H9 (cell line): ENCODE measurements at regions not wholly inside any gene's neighbourhood (a gene's known extent, or its start where the extent isn't known, plus 50 kb on each side); places are given as distances from the start of the nearest gene placed in this dataset.

Experiments
- DNase-seq: peaks from one replicate; pipeline ENCODE4 v3.0.0-alpha.2; 2017
- H2AFZ ChIP-seq: one replicate; pipeline ENCODE4 v1.6.1; 2013; ENCODE audit warnings: mild to moderate bottlenecking, low read length, control low read depth, moderate library complexity
- H2AK5ac ChIP-seq: 2 replicates; pipeline ENCODE4 v1.6.1; 2013; ENCODE audit warnings: low read length, control low read depth, mixed read lengths; ENCODE audit not compliant: insufficient read length
- H2BK120ac ChIP-seq: one replicate; pipeline ENCODE4 v1.6.1; 2013; ENCODE audit warnings: low read depth, mild to moderate bottlenecking, low read length, control low read depth, inconsistent platforms; ENCODE audit not compliant: poor library complexity, severe bottlenecking
- H2BK12ac ChIP-seq: 2 replicates; pipeline ENCODE4 v1.6.1; 2013; ENCODE audit warnings: low read length, control low read depth, mixed read lengths, low read depth; ENCODE audit not compliant: insufficient read length
- H2BK15ac ChIP-seq: 2 replicates; pipeline ENCODE4 v1.6.1; 2013; ENCODE audit warnings: low read depth, low read length, control low read depth
- H2BK20ac ChIP-seq: one replicate; pipeline ENCODE4 v1.6.1; 2013; ENCODE audit warnings: low read depth, mild to moderate bottlenecking, low read length, control low read depth, inconsistent platforms; ENCODE audit not compliant: poor library complexity, severe bottlenecking
- H2BK5ac ChIP-seq: 2 replicates; pipeline ENCODE4 v1.6.1; 2013; ENCODE audit warnings: low read length, control low read depth, mixed read lengths; ENCODE audit not compliant: insufficient read length
- H3K14ac ChIP-seq: 2 replicates; pipeline ENCODE4 v1.6.1; 2013; ENCODE audit warnings: low read length, control low read depth; ENCODE audit not compliant: insufficient read depth
- H3K18ac ChIP-seq: 2 replicates; pipeline ENCODE4 v1.6.1; 2013; ENCODE audit warnings: low read depth, mild to moderate bottlenecking, mixed read lengths, low read length, control low read depth; ENCODE audit not compliant: insufficient read length
- H3K23ac ChIP-seq: 2 replicates; pipeline ENCODE4 v1.6.1; 2013; ENCODE audit warnings: low read length, control low read depth, mixed read lengths, low read depth; ENCODE audit not compliant: insufficient read length
- H3K23me2 ChIP-seq: 2 replicates; pipeline ENCODE4 v1.6.1; 2013; ENCODE audit warnings: low read depth, mild to moderate bottlenecking, mixed read lengths, low read length, control low read depth; ENCODE audit not compliant: insufficient read length, poor library complexity, severe bottlenecking
- H3K27ac ChIP-seq: 2 replicates; pipeline ENCODE4 v1.5.1; 2013; ENCODE audit warnings: low read length, control low read depth, mixed read lengths, low read depth; ENCODE audit not compliant: insufficient read length
- H3K27me3 ChIP-seq: 2 replicates; pipeline ENCODE4 v1.6.1; 2013; ENCODE audit warnings: low read length, control low read depth, inconsistent platforms; ENCODE audit not compliant: insufficient read depth
- H3K4ac ChIP-seq: 2 replicates; pipeline ENCODE4 v1.6.1; 2013; ENCODE audit warnings: low read depth, mild to moderate bottlenecking, control low read depth, inconsistent platforms, low read length, moderate library complexity
- H3K4me1 ChIP-seq: 2 replicates; pipeline ENCODE4 v1.6.1; 2013; ENCODE audit warnings: low read length, control low read depth, inconsistent platforms; ENCODE audit not compliant: insufficient read depth
- H3K4me2 ChIP-seq: 2 replicates; pipeline ENCODE4 v1.6.1; 2013; ENCODE audit warnings: low read length, control low read depth, mixed read lengths; ENCODE audit not compliant: insufficient read length, insufficient read depth
- H3K56ac ChIP-seq: 2 replicates; pipeline ENCODE4 v1.6.1; 2013; ENCODE audit warnings: low read depth, mild to moderate bottlenecking, mixed read lengths, low read length, control low read depth; ENCODE audit not compliant: insufficient read length
- H3K79me1 ChIP-seq: 2 replicates; pipeline ENCODE4 v1.6.1; 2013; ENCODE audit warnings: low read depth, mild to moderate bottlenecking, moderate library complexity, low read length, control low read depth, inconsistent platforms; ENCODE audit not compliant: insufficient read depth, poor library complexity, severe bottlenecking
- H3K79me2 ChIP-seq: 2 replicates; pipeline ENCODE4 v1.6.1; 2013; ENCODE audit warnings: low read length, control low read depth, inconsistent platforms; ENCODE audit not compliant: insufficient read depth
- H3K9ac ChIP-seq: 2 replicates; pipeline ENCODE4 v1.6.1; 2013; ENCODE audit warnings: low read length, control low read depth, mixed read lengths; ENCODE audit not compliant: insufficient read length; ENCODE audit errors: extremely low read depth
- H3K9me3 ChIP-seq: one replicate; pipeline ENCODE4 v1.6.1; 2013; ENCODE audit warnings: low read depth, low read length, inconsistent platforms; ENCODE audit not compliant: control insufficient read depth
- H3T11ph ChIP-seq: one replicate; pipeline ENCODE4 v1.6.1; 2013; ENCODE audit warnings: mild to moderate bottlenecking, low read length, control low read depth, inconsistent platforms
- H4K20me1 ChIP-seq: one replicate; pipeline ENCODE4 v1.6.1; 2013; ENCODE audit not compliant: control insufficient read depth, insufficient read length, insufficient read depth
- H4K5ac ChIP-seq: 2 replicates; pipeline ENCODE4 v1.6.1; 2013; ENCODE audit warnings: low read depth, mild to moderate bottlenecking, mixed read lengths, low read length, control low read depth; ENCODE audit not compliant: insufficient read length
- H4K8ac ChIP-seq: replicated peaks from 2 replicates; pipeline ENCODE4 v1.6.1; 2013; ENCODE audit warnings: low read length, control low read depth, mixed read lengths, low read depth; ENCODE audit not compliant: insufficient read length
- H4K91ac ChIP-seq: 2 replicates; pipeline ENCODE4 v1.6.1; 2013; ENCODE audit warnings: low read depth, mild to moderate bottlenecking, moderate library complexity, mixed read lengths, low read length, control low read depth; ENCODE audit not compliant: insufficient read length
- H3K27ac Mint-ChIP-seq, 3 experiments: 2 replicates in 2 of 3; 3 replicates in 1 of 3; pipeline ENCODE4 v1.8.0; 2020 to 2021; ENCODE audit warnings: mixed read lengths in 3 of 3, mild to moderate bottlenecking in 1 of 3, moderate library complexity in 1 of 3
- H3K27me3 Mint-ChIP-seq: 2 replicates; pipeline ENCODE4 v1.8.0; 2021; ENCODE audit warnings: low read depth, mild to moderate bottlenecking, moderate library complexity, mixed read lengths
- H3K36me3 Mint-ChIP-seq, 3 experiments: 2 replicates in 2 of 3; 3 replicates in 1 of 3; pipeline ENCODE4 v1.8.0; 2020 to 2021; ENCODE audit warnings: low read depth in 3 of 3, mixed read lengths in 3 of 3; ENCODE audit not compliant: insufficient read depth in 1 of 3
- H3K4me1 Mint-ChIP-seq, 2 experiments: 2 replicates each; pipeline ENCODE4 v1.8.0; 2020; ENCODE audit warnings: mixed read lengths in 2 of 2
- H3K4me3 Mint-ChIP-seq, 2 experiments: 2 replicates in 1 of 2; 3 replicates in 1 of 2; pipeline ENCODE4 v1.8.0; 2020 to 2021; ENCODE audit warnings: mild to moderate bottlenecking in 2 of 2, mixed read lengths in 2 of 2, moderate library complexity in 1 of 2
- H3K9me3 Mint-ChIP-seq, 2 experiments: 2 replicates in 1 of 2; 3 replicates in 1 of 2; pipeline ENCODE4 v1.8.0; 2020; ENCODE audit warnings: mild to moderate bottlenecking in 2 of 2, mixed read lengths in 2 of 2, moderate library complexity in 1 of 2
- WGBS: extraction: QIAGEN DNeasy Blood & Tissue Kit; methylation state at CpG from one replicate; pipeline ENCODE4 v1.1.7; 2013; ENCODE audit warnings: missing lambda C conversion rate, low lambda C conversion rate, mixed read lengths; ENCODE audit not compliant: insufficient read length; ENCODE audit errors: extremely low coverage; 5-methylcytosine and 5-hydroxymethylcytosine counted together
- TF ChIP-seq, protein P1 (sequence below): fragments of 200-600 bp; sonication (generic); conservative IDR thresholded peaks from 3 replicates; pipeline ENCODE4 v1.8.0; 2021; ENCODE audit warnings: antibody characterized with exemption, mild to moderate bottlenecking

- DNase-seq, result no peak
- Mint-ChIP-seq H3K9me3 (no peaks in the 10 kb centered on the region), H3K4me1 (peaks cover 27 to 38% of the 10 kb centered on the region in 2 experiments), H3K27me3 (no peaks in the 10 kb centered on the region), H3K4me3 (no peak overlapping the region), H3K36me3 (no peaks in the 10 kb centered on the region), H3K27ac (no peak overlapping the region)
- TF ChIP-seq, protein P1, sequence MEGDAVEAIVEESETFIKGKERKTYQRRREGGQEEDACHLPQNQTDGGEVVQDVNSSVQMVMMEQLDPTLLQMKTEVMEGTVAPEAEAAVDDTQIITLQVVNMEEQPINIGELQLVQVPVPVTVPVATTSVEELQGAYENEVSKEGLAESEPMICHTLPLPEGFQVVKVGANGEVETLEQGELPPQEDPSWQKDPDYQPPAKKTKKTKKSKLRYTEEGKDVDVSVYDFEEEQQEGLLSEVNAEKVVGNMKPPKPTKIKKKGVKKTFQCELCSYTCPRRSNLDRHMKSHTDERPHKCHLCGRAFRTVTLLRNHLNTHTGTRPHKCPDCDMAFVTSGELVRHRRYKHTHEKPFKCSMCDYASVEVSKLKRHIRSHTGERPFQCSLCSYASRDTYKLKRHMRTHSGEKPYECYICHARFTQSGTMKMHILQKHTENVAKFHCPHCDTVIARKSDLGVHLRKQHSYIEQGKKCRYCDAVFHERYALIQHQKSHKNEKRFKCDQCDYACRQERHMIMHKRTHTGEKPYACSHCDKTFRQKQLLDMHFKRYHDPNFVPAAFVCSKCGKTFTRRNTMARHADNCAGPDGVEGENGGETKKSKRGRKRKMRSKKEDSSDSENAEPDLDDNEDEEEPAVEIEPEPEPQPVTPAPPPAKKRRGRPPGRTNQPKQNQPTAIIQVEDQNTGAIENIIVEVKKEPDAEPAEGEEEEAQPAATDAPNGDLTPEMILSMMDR, result no peak
- no peak overlapping the region for H2BK120ac ChIP-seq
- H3K4ac ChIP-seq, result no peak overlapping the region
- H3K18ac ChIP-seq, result no peak overlapping the region
- no peak overlapping the region for H2BK15ac ChIP-seq
- no peak overlapping the region for H2AFZ ChIP-seq
- no peaks in the 10 kb centered on the region for H3K9me3 ChIP-seq
- no peak overlapping the region for H3K27ac ChIP-seq
- H3K23ac ChIP-seq, result no peak overlapping the region
- H3K79me1 ChIP-seq, result no peaks in the 10 kb centered on the region
- no peak overlapping the region for H4K91ac ChIP-seq
- H3T11ph ChIP-seq, result no peak overlapping the region
- no peak overlapping the region for H3K14ac ChIP-seq
- no peak overlapping the region for H2AK5ac ChIP-seq
- no peak overlapping the region for H2BK5ac ChIP-seq
- no peak overlapping the region for H4K5ac ChIP-seq
- WGBS, result no CpG with 5 or more reads among the region's 2 CpGs
- H3K23me2 ChIP-seq, result no peaks in the 10 kb centered on the region
- H3K9ac ChIP-seq, result no peak overlapping the region
- H3K27me3 ChIP-seq, result no peaks in the 10 kb centered on the region
- no peak overlapping the region for H3K4me2 ChIP-seq
- no peak overlapping the region for H2BK20ac ChIP-seq
- H4K8ac ChIP-seq, result no peak overlapping the region
- H2BK12ac ChIP-seq, result no peak overlapping the region
- no peaks in the 10 kb centered on the region for H3K79me2 ChIP-seq
- H3K4me1 ChIP-seq, result peaks cover 8% of the 10 kb centered on the region
- no peak overlapping the region for H3K56ac ChIP-seq
- H4K20me1 ChIP-seq, result no peaks in the 10 kb centered on the region
Measured at GRCh38 chr12:75771023-75771422, 259.6 kb upstream of the KRR1 start.
